Hepatocyte (in vitro differentiated cells): ENCODE measurements at regions not wholly inside any gene's neighbourhood (a gene's known extent, or its start where the extent isn't known, plus 50 kb on each side); places are given as distances from the start of the nearest gene placed in this dataset.

ENCODE experiments used
- CTCF ChIP-seq: fragments of 200-600 bp; sonication (generic); IDR thresholded peaks from 2 replicates; pipeline ENCODE4 v1.5.1; 2016; ENCODE audit warnings: antibody characterized with exemption, mild to moderate bottlenecking; ENCODE audit not compliant: poor library complexity
- EZH2 ChIP-seq: fragments of 200-600 bp; sonication (generic); IDR thresholded peaks from 2 replicates; pipeline ENCODE4 v1.6.1; 2016; ENCODE audit warnings: antibody characterized with exemption, mild to moderate bottlenecking, borderline replicate concordance
- EZH2phosphoT487 ChIP-seq: fragments of 200-600 bp; sonication (generic); IDR thresholded peaks from one replicate; pipeline ENCODE4 v1.6.1; 2018; ENCODE audit warnings: antibody characterized with exemption, mild to moderate bottlenecking, low read depth, moderate library complexity; ENCODE audit not compliant: unreplicated experiment, severe bottlenecking

DNA sequence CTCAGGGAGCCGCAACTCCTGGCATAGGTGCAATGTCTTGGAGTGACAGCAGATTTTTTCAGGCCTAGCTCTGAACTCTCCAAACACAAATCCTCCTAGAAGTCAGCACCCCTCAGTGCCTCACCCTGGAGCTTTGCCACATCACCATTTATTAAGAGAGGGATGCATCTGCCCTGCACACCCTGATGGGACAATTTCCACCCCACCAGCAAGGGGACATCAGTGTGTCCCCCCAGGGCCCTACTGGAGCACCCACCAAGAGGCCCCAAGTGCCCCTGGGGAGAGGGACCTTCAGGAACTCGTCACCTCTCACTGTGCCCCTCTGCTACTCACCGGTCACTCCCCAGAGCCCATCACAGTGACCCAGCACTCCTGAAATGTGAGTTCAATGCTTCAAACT, 144.7 kb downstream of the NDUFA10 start:
- no peak for TF ChIP-seq CTCF
- TF ChIP-seq EZH2 = no peak
- no peak for TF ChIP-seq EZH2phosphoT487
